ENCODE measurements at regions not wholly inside any gene's neighbourhood (a gene's known extent, or its start where the extent isn't known, plus 50 kb on each side); places are given as distances from the start of the nearest gene placed in this dataset.

GRCh38 chr1:218850367-218850766, 323.3 kb upstream of the LYPLAL1 start (continued):
- TF ChIP-seq NRF1 (conservative IDR thresholded peaks at IDR 0.05 in 1 of 2, IDR thresholded peaks at IDR 0.05 in 1 of 2) (no peak), ZNF655 (CRISPR knock-in tag; IDR thresholded peaks at IDR 0.05) (no peak), ZFP36 (IDR thresholded peaks at IDR 0.05; ENCODE audit: low read depth, low read length, partially characterized antibody) (no peak)

- ATAC-seq (no peak), FAIRE-seq (no peak), DNase-seq (ENCODE audit: extremely low read depth in 1 of 4, low spot score in 3 of 4) (no peak)
- TF ChIP-seq DNMT1 (IDR thresholded peaks at IDR 0.05) (no peak), CBFA2T3 (IDR thresholded peaks at IDR 0.05) (no peak), ZNF696 (CRISPR knock-in tag; conservative IDR thresholded peaks at IDR 0.05) (no peak)
- no TSS peak for BruUV-seq (replicated peaks)
- POLR2A ChIA-PET = no interaction called here
- Histone ChIP-seq H3K4me2 (ENCODE audit: insufficient read depth, low read length) (no peak overlapping the region), H3K9me3 (replicated peaks; ENCODE audit: control insufficient read depth, insufficient read depth, low read depth, low read length) (no peaks in the 10 kb centered on the region), H4K20me1 (replicated peaks; ENCODE audit: control insufficient read depth, insufficient read depth, low read length) (no peaks in the 10 kb centered on the region), H3K36me3 (ENCODE audit: control insufficient read depth, insufficient read depth, low read length) (no peaks in the 10 kb centered on the region), H3K9me1 (ENCODE audit: control insufficient read depth, insufficient read depth, low read length) (no peaks in the 10 kb centered on the region), H3K9ac (ENCODE audit: insufficient read depth in 1 of 2, low read depth in 2 of 2, low read length in 2 of 2) (no peak overlapping the region), H2AFZ (ENCODE audit: low read depth, low read length) (no peak overlapping the region), H3K79me2 (ENCODE audit: control insufficient read depth, insufficient read depth, low read length) (no peaks in the 10 kb centered on the region), H3K4me3 (no peak overlapping the region), H3K27ac (ENCODE audit: extremely low read depth, low read depth, low read length) (no peak overlapping the region), H3K27me3 (ENCODE audit: control insufficient read depth in 2 of 2, insufficient read depth in 2 of 2, low read length in 2 of 2) (no peaks in the 10 kb centered on the region), H3K4me1 (replicated peaks in 1 of 2; ENCODE audit: control insufficient read depth in 2 of 2, insufficient read depth in 2 of 2, low read length in 2 of 2) (no peaks in the 10 kb centered on the region)
- WGBS (ENCODE audit: insufficient coverage, low coverage, missing lambda C conversion rate) = 0% methylated on average over 2 of the region's 2 CpGs
- CTCF ChIA-PET (ENCODE audit: low intra/inter-chr PET ratio) = no interaction called here
- in situ Hi-C loops (cut with MboI) = no loop called here
- intact Hi-C loops (cut with micrococcal nuclease) = no loop called here
Measured at GRCh38 chr1:218851586-218851985, 322.1 kb upstream of the LYPLAL1 start.
